Lung microvascular endothelial cell (primary cell): ENCODE measurements at regions not wholly inside any gene's neighbourhood (a gene's known extent, or its start where the extent isn't known, plus 50 kb on each side); places are given as distances from the start of the nearest gene placed in this dataset.
"Not testable (repeated sequence)": the region's sequence is repeated elsewhere in the genome, so short reads cannot be mapped to it uniquely, and the experiment has no call there.

Source experiments
- DNase-seq, 2 donors: peaks; one replicate each; pipeline versions ENCODE4 v3.0.0 to v3.0.0-alpha.2; 2010; ENCODE audit warnings: low read depth in 2 of 2

- no peak for DNase-seq
Measured at GRCh38 chr12:5165296-5165970, 121.8 kb downstream of the KCNA5 start.

GRCh38 chr12:5166976-5167375, 123.3 kb downstream of the KCNA5 start:
- DNase-seq: peak in 1 of 2 donors; percentile 50

- DNase-seq: no peak
Measured at GRCh38 chr12:5168148-5168547, 124.5 kb downstream of the KCNA5 start.

GRCh38 chr12:5170844-5171243, 127.2 kb downstream of the KCNA5 start:
- no peak for DNase-seq

- peak; percentile 35 to 41 for DNase-seq
Measured at GRCh38 chr12:5171701-5172100, 128.0 kb downstream of the KCNA5 start.

GRCh38 chr12:5172886-5173285, 129.2 kb downstream of the KCNA5 start:
- no peak for DNase-seq

GRCh38 chr12:5173511-5174011, 129.9 kb downstream of the KCNA5 start:
- DNase-seq: no peak

GRCh38 chr12:5175415-5175814, 131.7 kb downstream of the KCNA5 start:
- DNase-seq: not testable (repeated sequence)

GRCh38 chr12:5176036-5176435, 132.4 kb downstream of the KCNA5 start:
- no peak for DNase-seq

GRCh38 chr12:5177096-5177495, 133.4 kb downstream of the KCNA5 start:
- no peak for DNase-seq

GRCh38 chr12:5177731-5178130, 134.1 kb downstream of the KCNA5 start:
- DNase-seq: no peak

- no peak for DNase-seq
Measured at GRCh38 chr12:5178571-5178970, 134.9 kb downstream of the KCNA5 start.

- DNase-seq: no peak
Measured at GRCh38 chr12:5180496-5180895, 136.8 kb downstream of the KCNA5 start.

GRCh38 chr12:5184186-5184585, 140.5 kb downstream of the KCNA5 start:
- DNase-seq: no peak

- no peak for DNase-seq
Measured at GRCh38 chr12:5185435-5186069, 141.9 kb downstream of the KCNA5 start.

GRCh38 chr12:5186715-5187114, 143.0 kb downstream of the KCNA5 start:
- no peak for DNase-seq

- no peak for DNase-seq
Measured at GRCh38 chr12:5187136-5187535, 143.5 kb downstream of the KCNA5 start.

GRCh38 chr12:5188472-5188871, 144.8 kb downstream of the KCNA5 start:
- DNase-seq: no peak

- DNase-seq: no peak
Measured at GRCh38 chr12:5189173-5189572, 145.5 kb downstream of the KCNA5 start.

- no peak for DNase-seq
Measured at GRCh38 chr12:5191803-5192538, 148.3 kb downstream of the KCNA5 start.

GRCh38 chr12:5192726-5193125, 149.0 kb downstream of the KCNA5 start:
- no peak for DNase-seq

- DNase-seq: no peak
Measured at GRCh38 chr12:5194306-5194705, 150.6 kb downstream of the KCNA5 start.

GRCh38 chr12:5195244-5195643, 151.6 kb downstream of the KCNA5 start:
- DNase-seq: no peak
